Fibroblast of skin of abdomen (primary cell): ENCODE measurements at regions not wholly inside any gene's neighbourhood (a gene's known extent, or its start where the extent isn't known, plus 50 kb on each side); places are given as distances from the start of the nearest gene placed in this dataset.
"Not testable (repeated sequence)": the region's sequence is repeated elsewhere in the genome, so short reads cannot be mapped to it uniquely, and the experiment has no call there.

Experiments
- DNase-seq: peaks from one replicate; pipeline ENCODE4 v3.0.0-alpha.2; 2013

DNA sequence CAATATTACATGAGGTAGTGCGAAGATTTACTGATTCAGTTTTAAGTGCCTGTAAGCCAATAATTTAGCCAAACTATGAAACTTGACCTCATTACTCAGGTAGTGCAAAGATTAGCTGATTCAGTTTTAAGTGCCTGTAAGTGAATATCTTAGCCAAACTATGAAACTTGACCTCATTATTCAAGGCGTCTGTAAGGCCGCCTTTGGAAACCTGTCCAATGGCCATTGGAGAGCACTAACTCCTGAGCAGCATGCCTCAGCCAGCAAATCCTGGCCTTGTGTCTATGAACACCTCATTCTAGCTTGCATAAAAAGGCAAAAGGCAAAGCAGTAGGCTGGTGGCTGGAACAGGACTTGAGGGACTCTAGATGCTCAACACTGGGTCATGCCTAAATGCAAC, 127.0 kb upstream of the GPR12 start:
- no peak for DNase-seq

DNA sequence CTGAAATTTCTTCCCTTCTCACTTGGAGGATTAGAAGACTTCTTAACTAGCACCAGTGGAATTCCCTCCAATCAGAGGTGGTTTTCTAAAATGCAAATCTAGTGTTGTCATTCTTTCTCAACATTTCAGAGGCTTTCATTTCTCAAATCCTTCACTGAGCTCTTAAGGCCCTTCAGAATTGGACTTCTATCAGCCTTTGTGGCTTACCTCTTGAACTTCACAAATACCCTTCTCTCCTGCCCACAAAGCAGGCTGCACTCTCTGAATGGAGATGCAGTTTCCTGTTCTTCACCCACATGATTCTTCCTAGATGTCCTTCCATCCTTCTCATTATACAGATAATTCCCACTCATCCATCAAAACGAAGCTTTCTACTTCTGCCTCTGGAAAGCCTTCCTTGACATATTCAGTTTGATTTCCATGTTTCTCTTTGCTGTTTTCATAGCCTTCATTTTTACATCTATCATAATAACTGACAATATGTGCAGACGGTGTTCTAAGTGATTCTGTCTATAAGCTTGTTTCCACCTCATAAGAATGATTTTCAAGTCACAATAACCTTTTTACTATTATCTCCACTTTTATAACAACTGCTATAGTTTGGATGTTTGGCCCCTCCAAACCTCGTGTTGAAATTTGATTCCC, 123.1 kb upstream of the GPR12 start:
- DNase-seq: no peak

DNA sequence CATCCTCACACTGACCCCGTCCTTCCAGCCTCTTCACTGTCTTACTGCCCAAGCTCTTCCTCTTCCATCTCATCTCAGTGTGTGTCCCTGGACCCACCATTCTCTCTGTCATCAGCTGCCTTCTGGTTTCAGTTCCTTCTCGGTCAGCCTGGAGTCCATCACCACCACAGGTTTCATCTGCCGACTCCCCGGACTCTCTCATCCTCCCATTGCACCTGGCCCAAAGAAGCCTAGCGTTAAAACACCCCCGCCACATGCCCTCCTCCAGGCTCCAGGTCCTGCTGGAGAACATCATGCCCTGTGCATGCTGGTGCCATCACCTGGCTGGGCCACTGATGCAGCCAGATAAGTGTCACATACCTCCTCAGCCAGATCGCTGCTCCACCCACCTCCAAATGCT, 122.1 kb upstream of the GPR12 start:
- DNase-seq: no peak

DNA sequence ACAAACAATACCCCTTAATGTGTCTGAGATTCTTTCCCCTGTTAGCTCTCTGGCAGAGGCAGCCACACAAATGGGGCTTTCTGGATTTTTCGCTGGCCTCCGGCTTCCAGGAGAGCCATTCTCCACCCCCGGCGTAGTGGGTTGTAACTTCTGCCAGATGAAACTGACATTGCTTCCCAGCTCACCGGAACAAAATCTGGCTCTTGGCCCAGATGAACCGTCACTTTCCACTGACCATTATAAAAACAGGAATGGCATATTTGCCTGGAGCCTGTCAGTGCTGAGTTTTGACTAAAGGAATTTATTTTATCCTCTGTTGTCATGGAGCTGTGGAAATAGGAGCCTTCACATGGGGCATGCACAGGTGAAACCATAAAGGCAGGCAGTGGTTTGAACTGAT, 120.6 kb upstream of the GPR12 start:
- DNase-seq: peak; percentile 19

DNA sequence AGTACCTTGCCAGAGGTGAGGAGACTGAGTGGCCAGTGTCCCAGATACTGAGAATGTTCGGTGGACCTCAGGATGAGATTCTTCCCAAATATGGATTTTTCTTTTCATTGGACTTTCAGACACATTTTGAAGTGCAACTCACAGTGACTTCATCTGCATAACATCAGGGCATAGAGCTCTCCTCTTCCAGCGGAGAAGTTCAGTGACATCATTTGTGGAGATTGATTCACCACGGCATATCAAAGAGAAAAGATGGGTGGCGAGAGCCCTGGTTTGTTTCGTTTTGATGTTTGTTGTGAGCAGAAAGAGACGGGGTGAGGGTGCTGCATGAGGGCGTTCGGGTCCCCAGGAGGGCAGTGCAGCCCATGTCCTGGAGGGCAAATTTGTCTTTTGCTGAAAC, 120.1 kb upstream of the GPR12 start:
- DNase-seq: no peak

DNA sequence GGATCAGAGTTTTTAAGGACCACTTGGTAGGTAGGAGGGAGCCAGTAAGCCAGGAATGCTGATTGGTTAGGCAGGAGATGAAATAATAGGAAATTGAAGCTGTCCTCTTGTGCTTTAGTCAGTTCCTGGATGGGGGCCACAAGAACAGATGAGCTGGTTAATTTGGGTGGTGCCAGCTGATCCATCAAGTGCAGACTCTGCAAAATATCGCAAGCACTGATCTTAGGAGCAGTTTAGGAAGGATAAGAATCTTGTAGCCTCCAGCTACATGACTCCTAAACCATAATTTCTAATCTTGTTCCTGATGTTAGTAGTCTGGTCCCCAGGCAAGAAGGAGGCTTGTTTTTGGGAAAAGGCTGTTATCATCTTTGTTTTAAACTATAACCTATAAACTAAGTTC, 117.9 kb upstream of the GPR12 start:
- DNase-seq: no peak

DNA sequence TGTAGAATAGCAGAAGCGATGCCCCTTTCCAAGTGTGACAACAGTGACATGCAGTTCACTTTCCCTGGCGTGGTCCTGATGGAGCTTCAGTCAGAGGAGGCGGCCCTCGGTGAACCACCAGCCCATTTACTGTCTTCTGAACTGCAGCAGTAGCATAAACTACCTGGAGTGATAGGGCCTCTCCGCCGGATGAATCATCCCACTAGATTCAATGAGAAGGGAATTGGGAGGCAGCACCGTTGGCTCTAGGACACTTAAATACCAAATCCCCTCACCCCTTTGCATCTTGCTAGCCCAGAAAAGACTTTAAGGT, 112.8 kb upstream of the GPR12 start:
- DNase-seq: no peak

DNA sequence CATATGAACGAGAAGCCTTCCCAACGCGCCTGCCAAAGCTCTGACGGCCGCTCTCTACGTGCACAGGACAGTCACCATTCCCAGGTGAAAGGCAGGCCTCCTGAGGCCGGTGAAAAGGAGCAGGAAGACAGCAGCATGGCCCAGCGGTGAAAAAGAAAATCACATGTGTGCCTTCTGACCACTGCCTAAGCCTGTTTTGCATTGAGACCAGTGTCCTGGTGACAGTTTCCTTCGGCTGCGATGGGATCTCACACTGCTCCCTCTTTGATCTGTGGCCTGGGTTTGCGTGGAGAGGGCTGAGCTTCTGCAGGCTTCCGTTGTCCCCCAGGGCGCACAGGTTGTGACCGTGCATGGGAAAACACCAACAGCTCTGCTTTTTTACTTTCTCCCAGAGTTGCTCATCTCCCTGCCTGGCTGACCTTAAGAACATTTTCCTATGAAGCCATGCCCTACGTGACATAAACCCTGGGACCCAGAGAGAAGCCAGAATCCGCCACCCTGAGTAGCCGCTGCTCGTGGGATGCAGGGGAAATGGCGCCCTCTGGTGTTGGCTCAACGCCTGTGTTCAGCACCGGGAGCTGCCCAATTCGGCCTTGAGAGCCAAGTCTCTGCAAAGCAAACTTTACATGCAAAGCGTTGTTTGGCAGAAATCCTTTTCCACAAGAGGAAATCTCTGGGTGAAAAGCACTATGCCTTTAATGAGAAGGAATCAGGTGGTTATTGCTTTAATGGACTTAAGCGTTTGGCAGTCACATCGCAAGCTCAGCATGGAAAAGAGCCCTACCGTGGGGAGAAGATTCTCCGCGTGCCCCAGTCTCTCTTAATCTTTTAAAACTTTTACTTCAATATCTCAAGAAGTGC, 112.2 kb upstream of the GPR12 start:
- DNase-seq: peak; percentile 5

DNA sequence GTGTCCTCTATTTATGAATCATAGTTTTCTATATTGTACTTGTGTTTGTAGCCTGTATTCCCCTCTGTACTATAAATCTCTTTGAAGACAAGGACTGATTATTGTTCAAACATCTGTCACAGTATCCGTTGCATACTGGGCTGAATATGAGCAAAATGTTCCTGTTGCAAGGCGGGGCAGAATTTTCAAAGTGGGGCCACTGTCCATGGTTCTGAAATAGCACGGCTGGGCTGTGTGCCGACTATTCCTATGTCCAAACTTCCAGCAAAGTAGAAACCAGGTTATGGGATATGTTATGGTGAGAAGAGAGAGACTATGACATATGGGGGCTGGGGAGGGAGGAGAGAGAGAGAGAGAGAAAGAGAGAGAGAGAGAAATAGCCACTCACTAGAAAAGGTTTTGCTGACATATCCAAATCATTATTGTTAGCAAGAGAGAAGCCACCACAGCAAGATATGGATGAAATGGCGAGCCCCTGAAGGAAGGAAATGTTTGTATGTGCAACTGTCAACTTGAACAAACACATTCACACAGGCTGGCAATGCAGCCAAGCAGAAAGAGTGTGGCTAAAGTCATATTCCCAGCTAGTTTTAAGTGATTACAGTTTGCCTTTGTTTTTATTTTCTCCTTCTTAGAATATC, 107.0 kb upstream of the GPR12 start:
- peak; percentile 28 for DNase-seq

DNA sequence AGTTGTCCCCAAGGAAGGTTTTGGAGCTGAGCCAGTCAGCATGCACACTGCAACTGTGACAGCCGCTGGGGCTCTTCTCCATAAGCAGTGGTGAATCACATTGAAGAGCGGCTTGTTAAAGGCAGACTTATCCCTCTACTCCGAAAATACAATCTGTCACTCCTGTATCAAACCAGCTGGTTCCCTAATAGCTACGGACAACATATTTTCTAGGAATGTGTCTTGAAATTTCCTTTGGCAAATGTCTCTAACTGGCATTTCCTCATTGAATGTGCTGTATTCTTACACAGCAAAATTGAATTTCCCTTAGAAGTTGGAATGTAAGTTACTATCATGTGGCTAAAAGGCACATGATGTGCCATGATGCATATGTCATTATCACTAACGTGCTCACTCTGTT, 104.0 kb upstream of the GPR12 start:
- DNase-seq: no peak

DNA sequence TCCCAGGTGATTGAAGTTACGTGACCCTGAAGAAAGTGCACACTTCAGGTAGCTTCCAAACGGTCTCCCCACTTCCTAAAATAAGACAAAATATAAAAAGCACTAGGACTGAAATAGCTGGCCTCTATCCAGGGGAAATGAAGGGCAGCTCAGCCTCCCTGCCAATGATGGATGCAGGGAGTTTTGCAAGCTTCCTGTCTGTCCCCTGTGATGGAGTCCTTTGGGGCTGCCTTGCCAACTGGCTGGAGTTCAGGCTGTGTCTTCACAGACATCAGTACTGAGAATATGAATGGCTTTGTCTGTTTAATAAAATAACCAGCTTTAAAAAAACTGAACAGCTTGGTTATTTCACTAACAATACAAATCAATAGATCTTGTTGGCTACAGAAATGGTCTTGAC, 101.4 kb upstream of the GPR12 start:
- DNase-seq: no peak

DNA sequence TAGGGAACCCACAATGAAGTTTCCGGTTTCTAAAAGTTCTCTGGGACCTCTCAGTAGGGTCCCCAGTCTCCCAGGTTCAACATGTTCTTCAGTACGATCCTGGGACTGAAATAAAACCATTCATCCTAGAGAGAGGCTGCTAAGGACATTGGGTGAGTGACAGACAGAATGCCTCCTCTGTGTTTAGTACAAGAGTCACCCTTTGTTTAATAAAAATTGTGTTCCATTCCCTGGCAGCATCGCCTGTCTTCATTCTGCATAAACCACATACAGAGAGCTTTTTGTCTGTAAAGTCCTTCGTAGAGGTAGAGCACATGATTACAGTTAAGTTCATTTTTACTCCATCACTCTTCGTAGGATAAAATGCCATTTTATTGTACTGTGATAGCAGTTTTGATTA, 95.3 kb upstream of the GPR12 start:
- DNase-seq: no peak

DNA sequence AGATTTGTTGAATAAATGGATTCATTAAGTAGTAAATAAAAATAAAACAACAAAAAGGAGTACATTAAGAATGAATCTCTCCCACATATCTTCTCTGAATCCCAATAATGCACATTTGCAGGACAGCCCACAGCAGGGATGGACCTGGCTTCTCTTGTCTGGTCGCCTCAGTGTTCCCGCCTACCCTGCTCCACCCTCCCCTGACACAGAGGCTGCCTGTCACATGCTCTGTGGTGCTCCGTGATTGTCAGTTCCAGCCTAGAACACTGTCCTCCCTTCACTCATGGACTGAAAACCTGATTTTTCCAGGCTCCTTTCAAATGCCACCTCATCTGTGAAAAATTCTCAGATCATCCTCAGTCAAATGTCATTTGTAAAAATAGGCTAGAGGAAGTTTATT, 94.5 kb upstream of the GPR12 start:
- DNase-seq: no peak

DNA sequence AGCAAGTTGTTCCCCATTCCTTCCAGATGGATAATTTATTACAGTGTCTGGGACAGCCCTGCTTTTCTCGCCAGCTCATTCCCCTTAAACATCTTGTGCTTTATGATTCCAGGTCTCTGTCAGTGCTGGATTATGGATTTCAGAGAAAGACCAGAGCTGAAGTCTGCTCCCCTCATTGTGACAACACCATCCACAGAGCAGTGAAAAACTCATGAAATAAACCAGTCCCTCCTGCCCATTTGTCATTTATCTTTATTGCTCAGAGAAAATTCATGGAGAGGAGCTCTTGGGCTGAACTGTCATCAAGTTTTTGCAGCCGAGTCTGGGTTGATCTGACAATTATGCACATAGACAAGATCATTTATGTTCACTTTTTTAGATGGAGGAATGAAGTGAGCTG, 92.7 kb upstream of the GPR12 start:
- no peak for DNase-seq

DNA sequence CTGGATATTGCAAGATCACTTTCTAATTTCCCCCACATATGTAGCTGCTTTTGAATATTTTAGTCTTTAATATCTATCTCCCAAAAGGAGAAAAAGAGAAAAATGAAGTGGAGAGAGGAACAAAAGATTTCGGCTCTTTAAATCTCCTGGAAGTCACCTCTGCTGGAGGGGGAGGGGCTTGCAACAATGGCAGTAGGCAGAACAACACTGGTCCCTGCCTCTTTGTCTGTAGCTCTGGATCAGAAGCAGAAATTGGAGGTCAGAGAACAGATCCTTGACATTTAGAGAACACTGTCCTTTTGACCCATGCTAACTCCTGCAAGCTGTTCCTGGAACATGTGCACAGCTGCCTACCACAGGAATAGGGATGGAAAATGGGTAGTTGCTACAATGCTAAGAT, 86.7 kb upstream of the GPR12 start:
- no peak for DNase-seq

DNA sequence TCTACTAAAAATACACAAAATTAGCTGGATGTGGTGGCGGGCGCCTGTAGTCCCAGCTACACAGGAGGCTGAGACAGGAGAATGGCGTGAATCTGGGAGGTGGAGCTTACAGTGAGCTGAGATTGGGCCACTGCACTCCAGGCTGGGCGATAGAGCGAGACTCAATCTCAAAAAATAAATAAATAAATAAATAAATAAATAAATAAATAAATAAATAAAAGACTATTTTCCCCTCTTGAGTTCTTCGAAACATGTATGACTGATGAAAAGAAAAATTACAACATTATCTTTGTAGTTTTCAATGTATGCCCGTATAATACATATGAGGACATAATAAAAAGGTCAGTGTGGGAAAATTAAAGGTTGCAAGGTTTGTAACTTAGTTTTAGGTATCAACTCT, 84.5 kb upstream of the GPR12 start:
- DNase-seq: not testable (repeated sequence)

DNA sequence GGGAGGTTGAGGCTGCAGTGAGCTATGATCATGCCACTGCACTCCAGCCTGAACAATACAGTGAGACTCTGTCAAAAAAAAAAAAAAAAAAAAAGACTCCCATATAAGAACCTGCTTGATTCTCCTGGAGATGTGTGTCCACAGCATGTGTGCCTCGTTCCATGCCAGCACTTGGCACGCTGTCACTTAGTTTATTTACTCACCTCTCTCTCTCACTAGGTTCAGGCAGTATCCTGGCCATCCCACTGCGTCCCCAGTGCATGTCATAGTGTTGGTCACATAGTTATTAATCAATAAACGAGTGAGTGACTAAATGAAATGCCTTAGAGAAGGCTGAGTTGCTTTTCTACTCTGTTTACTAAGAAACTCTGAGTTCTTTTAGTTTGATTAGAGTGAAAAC, 79.1 kb upstream of the GPR12 start:
- no peak for DNase-seq

DNA sequence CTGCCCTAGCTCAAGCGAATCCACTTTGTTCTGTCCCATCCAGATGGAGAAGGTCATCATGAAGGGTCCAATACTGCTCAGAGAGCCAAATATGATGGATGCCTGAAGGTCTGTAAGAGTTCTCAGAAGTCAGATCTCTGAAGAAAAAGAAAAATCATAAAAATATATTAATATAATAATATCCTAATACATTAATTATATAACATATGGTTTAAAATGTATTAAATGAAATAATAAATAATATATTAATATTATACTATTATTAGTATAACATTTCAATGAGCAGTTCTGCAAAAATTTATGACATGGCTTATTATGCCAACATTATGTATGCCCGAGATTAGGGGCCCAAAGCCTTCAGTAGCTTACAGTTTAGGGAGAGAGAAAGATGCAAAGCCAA, 78.2 kb upstream of the GPR12 start:
- DNase-seq: no peak

DNA sequence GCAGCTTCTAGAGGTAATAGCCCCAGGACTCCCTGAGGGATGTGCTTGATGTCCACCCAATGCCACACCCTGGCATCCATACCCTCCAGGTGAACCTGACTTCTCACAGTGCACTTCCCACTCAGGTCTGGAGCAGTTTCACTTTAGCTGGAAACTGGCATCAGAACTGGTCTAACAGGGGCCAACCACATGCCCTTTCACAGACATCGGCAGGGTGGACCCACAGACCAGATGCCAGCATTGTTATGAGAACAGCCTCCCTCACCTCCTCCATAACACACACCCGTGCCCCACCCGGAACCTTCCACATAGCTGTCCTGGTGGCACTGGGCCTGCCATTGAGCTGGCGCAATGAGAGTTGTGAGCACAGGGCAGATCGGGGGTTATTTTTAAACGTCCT, 77.4 kb upstream of the GPR12 start:
- DNase-seq: no peak

DNA sequence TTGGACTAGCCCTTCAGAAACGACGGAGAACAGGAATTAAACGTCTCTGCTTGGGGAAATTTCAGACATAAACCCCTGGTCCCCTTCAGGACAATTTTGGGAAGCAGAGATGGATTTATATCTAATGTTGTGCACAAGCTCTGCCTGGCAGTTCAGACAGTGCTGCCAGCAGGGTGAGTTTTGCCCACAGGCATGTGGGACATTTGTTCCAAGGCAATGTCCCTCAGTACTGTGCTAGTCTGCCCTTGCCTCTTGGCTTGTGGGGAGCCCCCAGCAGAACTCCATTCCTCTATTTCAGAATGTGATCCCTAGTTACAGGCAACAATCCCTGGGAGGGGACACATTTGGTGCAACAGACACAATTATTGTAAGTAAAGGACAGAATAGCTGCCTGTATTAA, 76.5 kb upstream of the GPR12 start:
- DNase-seq: no peak

DNA sequence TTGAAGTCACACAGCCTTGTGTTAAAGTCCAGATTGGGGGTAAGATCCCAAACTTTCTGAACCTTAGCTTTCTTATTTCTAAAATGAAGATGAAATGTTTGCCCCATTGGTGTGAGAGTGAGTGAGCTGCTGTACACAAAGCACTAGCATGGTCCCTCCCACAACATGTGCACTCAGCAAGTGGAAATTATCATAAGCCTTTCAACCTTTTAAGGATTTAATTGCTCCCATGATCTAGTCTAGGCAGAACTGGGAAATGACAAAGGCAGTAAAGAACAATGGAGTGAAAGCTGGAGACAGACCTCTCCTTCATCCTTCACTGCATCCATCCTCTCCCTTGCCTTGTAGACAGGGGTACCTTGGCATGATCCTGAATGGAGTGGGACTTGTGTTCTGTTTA, 76.0 kb upstream of the GPR12 start:
- DNase-seq: no peak

DNA sequence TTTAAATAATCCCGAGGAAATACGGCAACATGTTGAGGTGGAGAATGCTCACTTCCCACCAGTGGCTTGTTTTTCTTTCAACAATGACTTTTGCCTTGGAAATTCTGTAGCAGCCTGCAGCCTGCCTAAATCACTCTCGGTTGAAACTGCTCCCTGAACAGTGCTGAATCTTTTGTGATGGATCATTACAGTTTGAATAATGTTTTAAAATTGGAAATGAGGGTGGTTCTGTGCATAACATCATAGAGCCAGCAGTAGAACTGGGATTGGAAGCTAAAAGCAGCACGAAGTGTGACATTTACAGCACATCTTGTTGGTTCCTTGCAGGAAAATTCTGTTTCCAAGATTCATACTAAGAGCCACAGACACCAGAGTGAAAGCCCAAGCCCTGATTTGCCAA, 74.1 kb upstream of the GPR12 start:
- DNase-seq: no peak

DNA sequence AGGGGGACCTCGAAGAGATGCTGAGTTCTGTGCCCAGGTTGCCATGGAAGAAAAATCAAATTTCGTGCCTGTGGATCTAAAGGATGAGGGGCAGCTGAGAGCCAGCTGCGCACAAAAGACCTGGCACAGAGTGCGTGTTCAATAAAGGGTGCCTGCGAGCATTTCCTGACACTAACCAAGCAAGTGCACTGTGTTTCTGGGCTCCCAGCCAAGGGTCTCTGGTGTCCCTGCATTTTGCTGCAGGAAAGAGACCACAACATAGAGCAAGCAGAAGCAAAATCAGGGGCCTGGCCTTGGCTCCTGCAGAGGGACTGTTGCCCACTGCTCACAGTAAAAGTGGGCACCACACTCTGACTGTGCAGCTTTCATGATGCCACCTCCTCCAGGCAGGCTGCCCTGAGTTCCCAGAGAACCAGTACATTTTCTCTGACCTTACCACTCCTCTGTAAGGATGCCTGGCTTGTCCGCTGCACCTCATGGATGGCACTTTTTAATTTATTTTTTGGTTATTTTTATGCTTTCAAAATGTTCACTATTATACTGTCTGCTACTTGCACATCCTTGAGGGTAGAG, 70.8 kb upstream of the GPR12 start:
- no peak for DNase-seq

DNA sequence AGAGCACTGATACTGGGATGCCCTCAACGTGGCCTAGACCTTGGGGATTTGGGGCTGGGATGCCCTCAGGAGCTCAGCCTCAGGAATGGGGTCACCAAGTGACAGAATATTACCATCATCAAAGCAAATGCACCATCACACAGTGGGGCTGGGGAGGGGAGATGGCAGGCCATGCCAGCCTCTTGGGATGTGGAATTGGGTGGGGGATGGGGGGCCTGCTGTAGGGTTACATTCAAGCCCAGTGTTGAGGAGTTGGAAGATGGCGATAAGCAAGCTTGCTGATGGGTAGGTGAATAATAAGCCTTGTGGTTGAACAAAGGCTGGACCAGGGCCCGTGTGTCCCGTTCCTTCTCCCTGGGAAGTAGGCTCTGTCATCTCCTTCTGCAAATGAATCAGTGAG, 69.1 kb upstream of the GPR12 start:
- no peak for DNase-seq
